A673 (cell line): ENCODE measurements at regions not wholly inside any gene's neighbourhood (a gene's known extent, or its start where the extent isn't known, plus 50 kb on each side); places are given as distances from the start of the nearest gene placed in this dataset.

Experiments used
- BruUV-seq: library from RNA; stranded (reverse); fragments of 400-500 nt; replicated peaks from 2 replicates; lab custom pipeline; 2021; lab: Mats Ljungman, UMichigan
- CTCF ChIA-PET: fragments of 300-600 bp; sonication (Branson Sonifier 250); formaldehyde crosslinking; loops from one replicate; lab custom pipeline; 2022; ENCODE audit warnings: antibody characterized with exemption; lab: Charles Lee
- POLR2A ChIA-PET: fragments of 300-600 bp; sonication (Branson Sonifier 250); formaldehyde crosslinking; loops from one replicate; lab custom pipeline; 2022; ENCODE audit warnings: antibody characterized with exemption; ENCODE audit not compliant: low non-redundant PET; lab: Charles Lee
- DNase-seq: peaks from one replicate; pipeline ENCODE4 v3.0.0-alpha.2; 2015; ENCODE audit warnings: low spot score
- H3K27ac ChIP-seq: fragments of 200-600 bp; sonication (generic); 2 replicates; pipeline ENCODE4 v1.5.1; 2016; ENCODE audit warnings: mixed run types, low read depth, mild to moderate bottlenecking, mixed read lengths, antibody characterized with exemption, low read length; ENCODE audit not compliant: poor library complexity, severe bottlenecking
- H3K27me3 ChIP-seq: fragments of 200-600 bp; sonication (generic); replicated peaks from 2 replicates; pipeline ENCODE4 v1.6.1; 2017; ENCODE audit warnings: mixed run types, low read depth, mild to moderate bottlenecking, mixed read lengths, antibody characterized with exemption, low read length; ENCODE audit not compliant: insufficient read depth, poor library complexity
- H3K36me3 ChIP-seq: fragments of 200-600 bp; sonication (generic); 2 replicates; pipeline ENCODE4 v1.6.1; 2016; ENCODE audit warnings: mixed run types, mild to moderate bottlenecking, mixed read lengths, antibody characterized with exemption, low read length; ENCODE audit not compliant: insufficient read depth, poor library complexity, severe bottlenecking
- H3K4me1 ChIP-seq: fragments of 200-600 bp; sonication (generic); 2 replicates; pipeline ENCODE4 v1.6.1; 2017; ENCODE audit warnings: mixed run types, mild to moderate bottlenecking, mixed read lengths, antibody characterized with exemption, low read length; ENCODE audit not compliant: insufficient read depth, poor library complexity, severe bottlenecking
- H3K4me3 ChIP-seq: fragments of 200-600 bp; sonication (generic); 2 replicates; pipeline ENCODE4 v1.5.1; 2016; ENCODE audit warnings: low read depth, mixed run types, mild to moderate bottlenecking, mixed read lengths, low read length; ENCODE audit not compliant: poor library complexity, severe bottlenecking
- H3K9me3 ChIP-seq: fragments of 200-600 bp; sonication (generic); 2 replicates; pipeline ENCODE4 v1.6.1; 2016; ENCODE audit warnings: mixed run types, low read depth, mild to moderate bottlenecking, mixed read lengths, antibody characterized with exemption, low read length; ENCODE audit not compliant: poor library complexity, severe bottlenecking
- EZH2 ChIP-seq: fragments of 200-600 bp; sonication (generic); IDR thresholded peaks from 2 replicates; pipeline ENCODE4 v1.6.1; 2017; ENCODE audit warnings: borderline replicate concordance, low read depth, mild to moderate bottlenecking, mixed read lengths, antibody characterized with exemption, low read length; ENCODE audit not compliant: poor library complexity, severe bottlenecking
- intact Hi-C: fragments of 100-400 bp; cut with micrococcal nuclease; formaldehyde crosslinking; loops from one replicate; pipeline ENCODE4 v1.10.0; 2022; ENCODE audit not compliant: unreplicated experiment
- TF ChIP-seq, protein P1 (sequence below): fragments of 300-800, 200-600 bp; sonication (generic); conservative IDR thresholded peaks from 2 replicates; pipeline ENCODE4 v1.5.1; 2017; ENCODE audit warnings: low read depth, mild to moderate bottlenecking, antibody characterized with exemption, low read length, moderate library complexity, mixed read lengths

DNA sequence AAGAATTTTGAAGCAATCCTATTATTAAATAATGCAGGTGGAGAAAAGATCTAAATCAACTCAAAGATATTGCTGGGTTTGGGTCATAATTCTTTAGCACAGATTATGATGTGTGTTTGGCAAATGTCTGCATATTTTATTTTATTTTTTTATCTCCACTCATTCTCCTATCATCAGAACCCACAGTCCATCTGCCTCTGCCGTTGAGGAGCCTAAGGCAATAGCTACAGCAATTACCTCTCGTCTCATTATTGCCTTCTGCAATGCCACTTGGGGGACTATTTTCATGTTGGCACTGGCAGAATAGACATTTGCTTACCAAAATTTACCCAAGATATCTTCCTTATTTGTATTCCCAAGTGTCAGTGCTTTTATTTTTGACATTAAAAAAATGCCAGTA lies 815.9 kb upstream of the CNTNAP5 start:
- ChIA-PET POLR2A (no interaction called here), CTCF (no interaction called here)
- DNase-seq: no peak
- Histone ChIP-seq H3K4me1 (no peaks in the 10 kb centered on the region), H3K27me3 (no peaks in the 10 kb centered on the region), H3K4me3 (no peak overlapping the region), H3K36me3 (no peaks in the 10 kb centered on the region), H3K27ac (no peak overlapping the region), H3K9me3 (no peaks in the 10 kb centered on the region)
- BruUV-seq: no TSS peak
- no peak for TF ChIP-seq EZH2
- TF ChIP-seq, protein P1, sequence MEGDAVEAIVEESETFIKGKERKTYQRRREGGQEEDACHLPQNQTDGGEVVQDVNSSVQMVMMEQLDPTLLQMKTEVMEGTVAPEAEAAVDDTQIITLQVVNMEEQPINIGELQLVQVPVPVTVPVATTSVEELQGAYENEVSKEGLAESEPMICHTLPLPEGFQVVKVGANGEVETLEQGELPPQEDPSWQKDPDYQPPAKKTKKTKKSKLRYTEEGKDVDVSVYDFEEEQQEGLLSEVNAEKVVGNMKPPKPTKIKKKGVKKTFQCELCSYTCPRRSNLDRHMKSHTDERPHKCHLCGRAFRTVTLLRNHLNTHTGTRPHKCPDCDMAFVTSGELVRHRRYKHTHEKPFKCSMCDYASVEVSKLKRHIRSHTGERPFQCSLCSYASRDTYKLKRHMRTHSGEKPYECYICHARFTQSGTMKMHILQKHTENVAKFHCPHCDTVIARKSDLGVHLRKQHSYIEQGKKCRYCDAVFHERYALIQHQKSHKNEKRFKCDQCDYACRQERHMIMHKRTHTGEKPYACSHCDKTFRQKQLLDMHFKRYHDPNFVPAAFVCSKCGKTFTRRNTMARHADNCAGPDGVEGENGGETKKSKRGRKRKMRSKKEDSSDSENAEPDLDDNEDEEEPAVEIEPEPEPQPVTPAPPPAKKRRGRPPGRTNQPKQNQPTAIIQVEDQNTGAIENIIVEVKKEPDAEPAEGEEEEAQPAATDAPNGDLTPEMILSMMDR: no peak
- intact Hi-C loops: no loop called here

- BruUV-seq: no TSS peak
- DNase-seq: no peak
- H3K4me1 ChIP-seq: no peaks in the 10 kb centered on the region
- H3K27ac ChIP-seq: no peak overlapping the region
- no peak overlapping the region for H3K4me3 ChIP-seq
- H3K36me3 ChIP-seq: no peaks in the 10 kb centered on the region
- CTCF ChIA-PET: no interaction called here
- no peaks in the 10 kb centered on the region for H3K9me3 ChIP-seq
- POLR2A ChIA-PET: no interaction called here
- intact Hi-C loops: no loop called here
- no peaks in the 10 kb centered on the region for H3K27me3 ChIP-seq
- TF ChIP-seq, protein P1: no peak
- no peak for TF ChIP-seq EZH2
Observed at GRCh38 chr2:123211181-123211580, 813.9 kb upstream of the CNTNAP5 start.

DNA sequence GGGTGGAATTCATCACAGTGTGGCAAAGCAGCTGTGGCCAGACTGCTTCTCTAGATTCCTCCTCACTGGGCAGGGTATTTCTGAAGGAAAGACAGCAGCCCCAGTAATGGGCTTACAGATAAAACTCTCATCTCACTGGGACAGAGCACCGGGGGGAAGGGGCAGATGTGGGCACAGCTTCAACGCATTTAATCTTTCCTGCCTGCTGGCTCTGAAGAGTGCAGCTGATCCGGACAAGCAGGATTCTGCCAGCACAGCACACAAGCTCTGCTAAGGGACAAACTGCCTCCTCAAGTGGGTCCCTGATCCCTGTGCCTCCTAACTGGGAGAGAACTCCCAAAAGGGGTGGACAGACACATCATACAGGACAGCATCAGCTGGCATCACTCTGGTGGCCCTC lies 779.9 kb upstream of the CNTNAP5 start:
- Histone ChIP-seq H3K27me3 (no peaks in the 10 kb centered on the region), H3K27ac (no peak overlapping the region), H3K4me3 (no peak overlapping the region), H3K9me3 (no peaks in the 10 kb centered on the region), H3K4me1 (no peaks in the 10 kb centered on the region), H3K36me3 (no peaks in the 10 kb centered on the region)
- BruUV-seq: no TSS peak
- no peak for TF ChIP-seq EZH2
- TF ChIP-seq, protein P1: no peak
- ChIA-PET POLR2A (no interaction called here), CTCF (no interaction called here)
- intact Hi-C loops: no loop called here
- no peak for DNase-seq
